GOT3 (cell line): ENCODE measurements at regions not wholly inside any gene's neighbourhood (a gene's known extent, or its start where the extent isn't known, plus 50 kb on each side); places are given as distances from the start of the nearest gene placed in this dataset.
"Not testable (repeated sequence)": the region's sequence is repeated elsewhere in the genome, so short reads cannot be mapped to it uniquely, and the experiment has no call there.

Experiments
- DNase-seq: peaks from one replicate; lab custom pipeline; 2025; ENCODE audit warnings: mixed read lengths; lab: John Stamatoyannopoulos, UW

DNA sequence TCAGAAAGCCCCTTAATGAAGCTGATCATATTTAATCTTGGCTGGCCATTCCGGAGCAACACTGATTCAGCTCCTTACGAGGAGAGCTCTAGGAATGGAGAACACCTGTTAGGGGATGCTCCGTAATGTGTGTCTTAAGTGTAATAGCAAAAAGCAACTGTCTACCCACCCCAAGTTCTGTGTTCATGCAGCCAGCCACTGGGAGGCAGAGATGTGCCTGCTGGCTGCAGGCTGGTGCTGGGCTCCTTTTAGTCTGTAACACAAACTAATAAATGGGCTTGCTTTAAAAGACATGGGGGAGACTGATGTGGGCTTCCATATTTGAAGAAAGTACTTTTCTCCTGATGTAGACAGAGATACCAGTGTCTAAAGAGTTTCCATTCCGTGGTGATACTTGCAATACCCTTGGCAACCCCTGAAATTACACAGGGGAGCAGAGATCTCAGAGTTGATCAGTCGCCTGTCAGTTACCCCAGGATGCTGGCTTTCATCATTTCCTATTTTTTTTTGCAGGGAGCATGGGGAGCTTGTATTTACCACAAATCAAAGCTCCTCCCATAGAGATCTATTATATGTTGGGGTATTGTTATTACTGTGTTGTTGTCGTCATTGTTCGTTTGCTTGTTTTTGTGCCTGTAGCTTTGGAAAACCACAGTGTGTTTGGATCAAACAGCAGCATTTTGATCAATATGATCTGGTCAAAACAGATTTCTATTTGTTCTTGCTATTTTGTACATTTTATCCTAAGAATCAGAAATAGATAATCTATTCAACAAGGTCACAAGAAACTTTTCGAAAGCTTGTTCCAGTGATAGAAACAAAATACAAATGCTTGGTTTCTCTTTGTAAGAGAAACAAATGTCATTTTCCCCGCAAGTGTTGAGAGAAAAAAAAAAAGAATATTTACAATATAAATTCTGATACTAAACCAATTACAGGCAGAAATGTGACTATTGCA is 65.8 kb downstream of the MTX3 start:
- no peak for DNase-seq

DNA sequence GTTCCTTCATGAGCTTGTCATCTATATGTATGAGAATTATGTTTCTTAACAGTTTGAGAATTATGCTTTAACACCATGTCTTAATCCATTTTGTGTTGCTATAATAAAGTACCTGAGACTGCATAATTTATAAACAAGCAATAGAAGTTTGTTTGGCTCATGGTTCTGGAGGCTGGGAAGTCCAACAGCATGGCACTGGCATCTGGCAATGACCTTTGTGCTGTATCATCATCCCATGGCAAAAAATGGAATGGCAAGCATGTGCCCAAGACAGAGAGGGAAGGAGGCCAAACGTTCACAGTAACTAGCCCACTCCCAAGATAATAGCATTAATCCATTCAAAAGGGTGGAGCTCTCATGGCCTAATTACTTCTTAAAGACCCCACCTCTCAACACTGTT is 67.6 kb downstream of the MTX3 start:
- DNase-seq = no peak

DNA sequence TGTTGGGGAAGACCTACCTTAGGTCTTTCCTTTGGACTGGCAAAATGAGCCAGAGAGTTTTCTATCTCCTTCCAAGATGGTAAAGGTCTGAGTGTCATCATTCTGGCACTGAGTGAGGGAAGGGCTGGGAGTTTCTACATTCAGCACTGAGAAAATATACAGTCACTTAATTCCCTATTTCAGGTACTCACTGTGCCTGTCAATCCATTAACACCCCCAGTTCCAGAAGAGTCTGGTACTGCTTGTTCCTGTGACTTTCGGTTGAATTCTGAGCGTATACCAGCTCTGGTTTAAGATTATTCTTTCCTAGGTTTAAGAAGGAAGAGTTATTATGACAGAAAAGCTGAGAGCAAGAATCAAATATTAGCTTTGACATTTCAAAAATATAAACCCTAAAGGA is 68.4 kb downstream of the MTX3 start:
- no peak for DNase-seq

DNA sequence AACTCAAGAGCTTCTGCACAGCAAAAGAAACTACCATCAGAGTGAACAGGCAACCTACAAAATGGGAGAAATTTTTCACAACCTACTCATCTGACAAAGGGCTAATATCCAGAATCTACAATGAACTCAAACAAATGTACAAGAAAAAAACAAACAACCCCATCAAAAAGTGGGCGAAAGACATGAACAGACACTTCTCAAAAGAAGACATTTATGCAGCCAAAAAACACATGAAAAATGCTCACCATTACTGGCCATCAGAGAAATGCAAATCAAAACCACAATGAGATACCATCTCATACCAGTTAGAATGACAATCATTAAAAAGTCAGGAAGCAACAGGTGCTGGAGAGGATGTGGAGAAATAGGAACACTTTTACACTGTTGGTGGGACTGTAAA is 83.6 kb downstream of the MTX3 start:
- DNase-seq = not testable (repeated sequence)

DNA sequence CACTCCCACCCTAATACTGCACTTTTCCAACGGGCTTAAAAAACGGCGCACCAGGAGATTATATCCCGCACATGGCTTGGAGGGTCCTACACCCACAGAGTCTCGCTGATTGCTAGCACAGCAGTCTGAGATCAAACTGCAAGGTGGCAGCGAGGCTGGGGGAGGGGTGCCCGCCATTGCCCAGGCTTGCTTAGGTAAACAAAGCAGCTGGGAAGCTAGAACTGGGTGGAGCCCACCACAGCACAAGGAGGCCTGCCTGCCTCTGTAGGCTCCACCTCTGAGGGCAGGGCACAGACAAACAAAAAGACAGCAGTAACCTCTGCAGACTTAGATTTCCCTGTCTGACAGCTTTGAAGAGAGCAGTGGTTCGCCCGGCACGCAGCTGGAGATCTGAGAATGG is 88.5 kb downstream of the MTX3 start:
- DNase-seq = not testable (repeated sequence)

DNA sequence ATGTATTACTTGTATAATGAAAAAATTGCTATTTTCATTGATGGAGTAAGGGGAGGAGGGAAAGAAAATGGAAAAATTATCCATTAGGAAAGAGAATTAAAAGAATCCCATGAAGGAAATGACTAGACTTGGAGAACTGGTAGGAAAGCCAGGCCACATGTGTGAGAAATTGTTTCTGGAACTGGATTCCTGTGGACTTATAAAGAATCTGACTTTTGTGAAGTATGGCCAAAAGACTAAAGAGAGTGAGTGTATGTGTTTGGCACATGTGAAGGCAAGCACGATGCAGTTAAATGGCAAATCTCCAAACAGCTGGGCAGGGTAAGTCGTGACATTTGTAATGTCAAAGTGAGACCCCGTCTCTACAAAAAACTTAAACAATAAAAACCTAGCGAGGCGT is 89.4 kb downstream of the MTX3 start:
- no peak for DNase-seq

DNA sequence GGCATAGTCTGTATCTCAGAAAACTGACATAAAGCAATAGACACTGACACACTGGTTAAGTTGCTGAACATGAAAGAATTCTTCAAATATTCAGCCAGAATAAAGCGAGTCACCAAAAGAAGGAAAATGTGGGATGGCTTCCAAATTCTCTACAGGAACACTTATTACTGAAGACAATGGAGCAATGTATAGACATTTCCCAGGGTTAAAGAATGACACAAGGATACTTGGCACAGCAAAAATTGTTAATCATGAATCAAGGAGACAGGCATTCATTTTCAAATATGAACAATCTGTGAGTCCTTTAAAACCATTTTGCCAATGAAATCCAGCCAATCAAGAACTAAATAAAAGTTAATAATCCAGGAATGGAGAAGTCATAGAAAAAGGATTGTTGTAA is 92.5 kb downstream of the MTX3 start:
- DNase-seq = no peak

DNA sequence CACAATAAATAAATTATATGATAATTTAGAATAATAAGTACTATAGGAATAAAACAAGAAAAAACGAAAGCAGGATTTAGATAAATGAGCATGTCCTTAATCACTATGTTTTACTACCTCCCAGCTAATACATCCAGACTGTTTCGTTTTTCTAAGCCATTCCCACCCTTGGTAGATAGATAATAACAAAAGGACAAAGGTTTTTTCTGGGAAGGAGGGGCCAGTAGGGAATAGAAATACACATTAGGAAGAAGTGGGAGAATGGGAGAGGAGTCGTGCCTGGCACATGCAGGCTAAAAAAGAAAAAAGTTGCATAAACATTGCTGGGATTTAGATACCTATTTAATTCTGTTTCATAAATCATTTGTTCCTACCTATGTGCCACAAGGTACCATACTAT is 97.1 kb downstream of the MTX3 start:
- DNase-seq = no peak

DNA sequence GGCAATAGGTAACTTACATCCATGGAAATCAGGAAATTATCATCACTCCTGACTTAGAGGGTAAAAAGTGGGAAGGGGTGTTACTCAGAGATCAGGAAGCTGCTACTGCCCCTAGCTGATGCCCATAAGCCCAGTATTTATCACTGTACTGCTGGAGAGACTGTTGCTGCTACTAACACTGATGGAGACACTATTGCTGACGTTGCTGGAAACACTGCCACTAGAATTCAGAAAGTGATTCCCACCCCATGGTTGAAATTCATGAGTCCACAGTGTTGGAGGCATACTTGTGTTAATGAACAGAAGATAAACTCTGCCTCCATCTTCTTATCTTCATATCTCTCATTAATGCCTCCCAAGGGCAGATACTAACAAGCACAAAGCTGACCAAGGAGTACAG is 97.6 kb downstream of the MTX3 start:
- no peak for DNase-seq

DNA sequence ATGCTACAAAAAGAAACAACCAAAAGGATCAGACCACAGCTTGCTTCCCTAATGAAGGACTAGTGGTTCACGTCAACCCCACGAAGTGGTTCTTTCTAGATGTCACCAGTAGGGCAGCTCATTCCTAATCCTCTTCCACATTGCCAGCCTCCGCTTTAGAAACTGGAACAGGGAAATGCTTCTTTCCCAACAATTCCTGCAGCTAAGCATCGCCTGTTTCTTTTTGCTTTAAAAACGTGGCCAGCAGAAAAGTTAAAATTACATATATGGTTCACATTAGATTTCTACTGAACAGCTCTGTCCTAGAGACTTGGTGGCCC is 100.2 kb downstream of the MTX3 start:
- DNase-seq = no peak

DNA sequence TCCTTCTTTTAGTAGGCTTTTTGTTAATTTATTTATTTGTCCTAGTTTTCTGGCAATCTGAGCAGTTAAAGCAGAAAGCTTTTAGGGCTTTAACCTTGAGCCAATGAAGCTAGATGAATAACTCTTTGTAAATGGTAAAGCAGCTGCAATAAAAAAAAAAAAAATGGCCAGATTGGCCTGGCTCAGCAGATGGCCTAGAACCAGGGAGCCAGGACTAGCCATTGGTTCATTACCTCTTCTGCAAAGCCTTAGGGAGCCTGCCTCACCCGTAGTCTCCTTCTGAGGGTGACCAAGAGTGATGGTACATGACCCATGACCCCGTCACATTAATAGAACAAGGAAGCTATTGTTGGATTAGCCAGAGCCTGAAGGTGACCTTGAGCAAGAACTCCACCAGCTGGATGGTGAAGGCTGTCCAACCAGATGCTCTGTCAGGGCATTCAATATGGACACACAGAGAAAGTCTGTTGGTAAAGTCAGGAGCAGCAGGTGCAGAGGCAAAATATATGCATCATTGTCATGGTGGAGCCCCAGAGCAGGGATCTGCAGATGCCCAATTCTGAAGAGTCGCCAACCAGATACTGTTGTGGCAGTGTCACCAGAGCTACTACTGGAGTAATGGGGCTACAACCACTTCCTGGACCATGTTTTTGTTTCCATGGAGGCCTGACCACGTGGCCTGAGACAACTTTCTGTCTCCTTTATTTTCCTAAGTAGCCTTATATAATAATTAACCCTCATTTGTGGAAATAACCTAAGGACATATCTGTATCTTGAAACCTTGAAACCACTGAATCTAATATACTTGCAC is 100.7 kb downstream of the MTX3 start:
- DNase-seq = no peak

DNA sequence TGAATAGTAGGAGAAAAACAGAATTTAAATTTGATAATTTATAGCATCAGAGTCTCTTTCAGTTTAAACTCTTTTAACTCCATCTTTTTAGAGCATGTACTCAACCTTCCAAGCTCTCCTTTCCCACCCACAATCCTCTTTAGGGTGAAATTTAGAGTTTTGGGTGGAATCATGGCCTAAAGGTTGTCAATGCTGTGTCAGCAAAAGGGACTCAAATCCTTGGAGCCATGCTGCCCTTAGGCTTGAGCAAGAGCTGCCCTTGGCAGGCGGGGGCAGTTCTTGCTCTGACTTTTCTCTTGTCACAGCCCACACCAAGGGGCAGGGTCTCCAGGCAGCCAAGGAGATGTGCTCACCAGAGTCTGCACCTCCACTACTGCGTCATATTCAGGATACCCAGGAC is 102.4 kb downstream of the MTX3 start:
- no peak for DNase-seq

DNA sequence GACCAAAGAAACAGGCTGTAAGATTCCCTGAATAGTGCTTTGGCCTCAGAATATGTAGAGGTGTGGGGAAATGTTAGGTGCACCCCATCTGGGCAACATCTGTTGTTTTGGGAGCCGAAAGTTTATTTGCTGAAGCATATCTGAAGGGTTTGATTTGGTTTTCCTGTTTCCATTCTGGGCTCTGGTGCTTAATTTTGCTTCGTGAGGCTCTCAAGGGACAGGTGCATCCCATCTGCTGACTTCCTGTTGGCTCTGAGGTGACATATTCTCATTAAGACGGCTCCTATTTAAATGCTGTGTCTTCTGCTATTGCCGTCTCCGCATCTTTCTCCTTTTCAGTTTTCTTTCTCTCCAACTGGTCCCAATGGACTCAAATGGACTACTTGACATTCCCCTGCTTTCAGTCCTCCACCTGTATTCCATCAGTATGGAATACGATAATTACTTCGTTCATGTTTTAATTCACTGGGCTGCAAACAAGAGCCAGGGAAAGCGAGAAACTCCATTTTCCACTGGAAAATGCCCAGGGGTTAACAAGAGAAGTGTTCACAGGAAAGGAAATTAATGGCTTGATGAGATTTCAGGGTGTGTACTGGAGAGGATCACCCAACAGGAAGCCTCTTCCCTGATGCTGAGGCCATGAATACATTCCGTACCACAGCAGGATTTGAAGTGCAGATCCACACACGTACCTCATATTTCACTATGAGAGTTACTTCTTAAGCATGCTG is 104.0 kb downstream of the MTX3 start:
- no peak for DNase-seq

DNA sequence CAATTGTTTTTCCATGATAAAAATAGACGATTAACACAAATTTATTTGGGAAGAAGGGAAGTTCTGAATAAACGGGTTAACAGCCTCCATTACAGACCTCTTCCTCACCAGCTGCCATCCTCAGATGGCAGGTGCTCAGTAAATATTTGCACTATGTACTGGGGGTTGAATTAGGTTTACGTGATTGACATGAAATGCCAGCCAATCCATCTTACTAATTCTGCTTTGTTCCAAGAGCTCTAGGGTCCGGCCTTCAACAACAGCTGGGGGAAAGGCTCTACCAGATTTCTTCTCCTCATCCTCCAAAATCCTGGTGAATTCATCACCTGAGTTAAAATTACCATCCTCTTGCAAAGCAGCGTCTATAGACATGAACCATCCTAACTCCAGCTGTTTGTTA is 104.6 kb downstream of the MTX3 start:
- DNase-seq = no peak

DNA sequence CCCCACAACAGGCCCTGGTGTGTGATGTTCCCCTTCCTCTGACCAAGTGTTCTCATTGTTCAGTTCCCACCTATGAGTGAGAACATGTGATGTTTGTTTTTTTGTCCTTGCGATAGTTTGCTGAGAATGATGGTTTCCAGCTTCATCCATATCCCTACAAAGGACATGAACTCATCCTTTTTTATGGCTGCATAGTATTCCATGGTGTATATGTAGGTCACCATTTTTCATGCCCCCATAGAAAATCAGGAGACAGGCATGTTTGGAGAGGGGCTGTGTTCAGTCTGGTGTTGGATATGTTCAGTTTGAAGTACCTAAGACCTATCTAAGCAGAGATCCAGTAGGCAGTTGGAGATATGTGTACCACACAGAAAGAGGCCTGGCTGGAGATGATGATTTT is 111.2 kb downstream of the MTX3 start:
- DNase-seq = not testable (repeated sequence)

DNA sequence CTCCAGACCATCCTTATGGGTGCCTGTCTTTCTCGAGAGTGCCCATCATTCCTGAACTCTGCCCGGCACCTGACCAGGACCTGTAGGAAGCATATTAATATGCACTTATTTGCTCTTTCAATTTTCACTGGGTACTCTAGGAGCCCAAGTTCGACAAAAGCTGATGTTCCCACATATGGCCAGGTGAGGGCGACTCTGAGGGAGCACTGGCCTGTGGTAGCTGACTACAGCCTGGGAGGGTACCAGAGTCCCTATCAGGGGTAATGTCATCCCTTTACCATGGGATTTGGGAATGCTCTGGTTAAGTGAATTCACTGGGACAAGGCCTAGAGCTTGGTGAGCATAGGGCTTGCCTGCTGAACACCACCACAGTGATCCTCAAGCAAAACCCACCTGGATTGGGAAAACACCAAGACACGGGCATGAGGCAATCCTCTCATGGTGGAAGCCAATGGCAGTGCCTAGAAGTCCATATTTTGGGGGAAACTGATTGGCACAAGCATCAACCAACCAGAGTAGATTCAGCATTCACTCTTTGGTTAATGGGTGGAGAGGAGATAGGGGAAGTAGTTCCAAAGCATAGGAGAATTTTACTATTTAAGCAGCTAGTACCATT is 112.2 kb downstream of the MTX3 start:
- no peak for DNase-seq

DNA sequence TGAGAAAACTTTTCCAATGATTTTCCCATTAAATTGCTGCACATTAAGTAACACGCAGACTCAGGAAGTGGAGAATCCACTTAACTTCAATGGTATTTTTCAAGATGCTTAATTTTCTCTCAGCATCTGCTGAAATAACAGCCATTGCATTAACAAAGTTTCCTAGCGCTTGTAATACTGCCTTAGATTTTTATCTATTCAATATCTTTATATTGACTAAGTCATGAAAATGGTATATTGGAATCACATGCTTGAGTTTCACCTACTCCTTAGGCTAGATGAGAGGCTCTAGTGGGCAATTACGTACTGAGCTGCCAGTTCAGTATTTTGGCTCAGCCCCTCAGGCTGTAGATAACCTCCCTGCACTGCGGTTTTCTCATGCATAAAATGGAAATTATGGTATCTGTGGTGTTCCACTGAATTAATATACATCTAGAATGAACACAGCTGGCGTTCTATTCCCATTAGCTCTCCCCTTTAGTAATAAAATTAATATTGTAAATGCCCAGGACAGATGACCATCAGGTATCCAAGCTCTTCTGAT is 112.9 kb downstream of the MTX3 start:
- DNase-seq = no peak

DNA sequence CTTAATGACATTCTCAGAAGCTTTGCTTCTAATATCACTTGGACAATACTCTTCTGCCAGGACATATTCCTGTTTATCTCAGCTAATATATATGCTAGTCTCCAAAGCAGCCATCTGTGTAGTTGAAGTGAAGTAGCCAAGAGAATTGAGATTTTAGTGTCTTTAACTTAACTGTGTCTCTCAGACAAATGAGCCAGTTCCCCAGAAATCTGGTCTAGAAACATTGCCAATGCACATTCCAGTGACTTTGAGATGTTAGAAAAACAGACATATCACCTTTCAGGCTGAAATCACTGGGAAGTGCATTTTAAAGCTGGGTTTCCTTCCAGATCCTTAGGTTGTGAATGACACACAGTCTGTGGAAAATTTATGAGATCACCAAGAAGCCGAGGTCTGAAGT is 114.6 kb downstream of the MTX3 start:
- no peak for DNase-seq

DNA sequence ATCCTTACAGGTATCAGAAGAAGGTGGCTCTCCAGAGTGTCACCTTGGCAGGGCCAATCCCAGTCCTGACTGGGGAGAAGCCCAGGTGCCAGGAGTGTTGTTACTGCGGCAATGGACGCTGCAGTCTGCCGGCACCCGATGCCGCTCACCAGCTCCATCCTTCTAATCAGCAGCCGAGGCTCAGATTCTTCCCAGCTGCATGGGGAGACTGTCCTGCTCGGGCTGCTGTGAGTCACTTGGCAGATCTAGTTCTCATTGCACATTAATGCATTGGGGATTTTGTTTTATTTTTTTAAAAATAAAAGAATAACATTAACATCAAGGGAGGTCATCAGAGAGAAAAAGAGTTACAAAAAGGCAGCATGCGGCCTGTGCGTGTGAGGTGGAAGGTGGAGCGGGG is 115.8 kb downstream of the MTX3 start:
- no peak for DNase-seq

DNA sequence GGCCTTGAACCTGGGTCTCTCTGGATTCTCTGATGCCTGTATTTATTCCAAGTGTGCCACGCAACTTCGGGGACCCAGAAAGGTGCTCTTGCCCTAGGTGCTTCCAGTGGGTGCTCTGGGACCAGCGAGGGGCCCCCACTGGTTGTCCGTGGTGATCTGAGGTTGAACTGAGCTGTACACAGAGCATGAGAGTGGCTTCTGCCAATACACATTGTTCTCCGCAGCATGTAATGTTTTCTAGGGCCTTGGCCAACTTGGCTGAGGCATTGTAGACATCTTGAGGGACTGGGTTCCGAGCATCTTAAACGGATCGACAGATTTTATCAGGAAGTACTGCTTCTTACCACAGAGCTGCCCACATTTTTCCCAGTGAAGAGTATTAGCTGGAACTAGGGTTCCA is 117.9 kb downstream of the MTX3 start:
- no peak for DNase-seq

DNA sequence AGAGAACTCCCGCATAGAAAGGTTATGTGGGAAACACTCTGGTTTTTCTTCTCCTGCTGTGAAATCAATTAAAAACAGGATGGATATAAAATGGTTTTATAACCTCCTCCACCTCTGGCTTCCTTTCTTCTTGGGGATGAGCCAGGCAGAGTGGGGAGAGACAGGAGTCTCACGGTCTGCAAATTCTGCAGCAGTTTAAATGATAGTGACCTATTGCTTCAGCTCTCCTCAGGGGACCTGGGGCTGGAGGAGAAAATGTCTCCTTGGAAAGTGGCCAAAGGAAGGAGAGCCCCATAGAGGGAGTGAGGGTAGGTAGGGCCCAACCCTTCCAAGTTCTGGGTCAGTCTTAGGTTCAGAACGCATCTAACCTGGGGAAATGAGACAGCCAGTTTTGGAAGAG is 118.8 kb downstream of the MTX3 start:
- no peak for DNase-seq
